GM12864 (cell line): ENCODE measurements at regions not wholly inside any gene's neighbourhood (a gene's known extent, or its start where the extent isn't known, plus 50 kb on each side); places are given as distances from the start of the nearest gene placed in this dataset.

Experiments
- DNase-seq: peaks from one replicate; pipeline ENCODE4 v3.0.0-alpha.2; 2011; ENCODE audit warnings: low read depth
- H3K4me3 ChIP-seq: 2 replicates; pipeline ENCODE4 v1.5.1; 2011; ENCODE audit warnings: mild to moderate bottlenecking, low read depth, low read length, control low read depth
- CTCF ChIP-seq: IDR thresholded peaks from 2 replicates; pipeline ENCODE4 v1.5.1; 2011; ENCODE audit warnings: low read depth, mild to moderate bottlenecking, moderate library complexity, low read length, control low read depth, inconsistent platforms; ENCODE audit errors: missing control alignments

- no peak for DNase-seq
- no peak overlapping the region for H3K4me3 ChIP-seq
- TF ChIP-seq CTCF, result no peak
Observed at GRCh38 chr7:24025765-24026164, 258.2 kb upstream of the NPY start.

GRCh38 chr7:24026351-24026750 is 257.6 kb upstream of the NPY start:
- TF ChIP-seq CTCF, result no peak

GRCh38 chr7:24029068-24029467 is 254.9 kb upstream of the NPY start:
- no peak for TF ChIP-seq CTCF
- no peak for DNase-seq
- H3K4me3 ChIP-seq, result no peak overlapping the region

More at GRCh38 chr7:24026351-24026750, 257.6 kb upstream of the NPY start:
- H3K4me3 ChIP-seq, result no peak overlapping the region
- DNase-seq, result no peak

- no peak for DNase-seq
- TF ChIP-seq CTCF, result no peak
- no peak overlapping the region for H3K4me3 ChIP-seq
Observed at GRCh38 chr7:24034251-24034650, 249.7 kb upstream of the NPY start.

- H3K4me3 ChIP-seq, result no peak overlapping the region
- no peak for TF ChIP-seq CTCF
- no peak for DNase-seq
Observed at GRCh38 chr7:24035366-24036032, 248.5 kb upstream of the NPY start.

- H3K4me3 ChIP-seq, result no peak overlapping the region
- TF ChIP-seq CTCF, result no peak
- DNase-seq, result no peak
Observed at GRCh38 chr7:24036033-24036412, 248.0 kb upstream of the NPY start.

- TF ChIP-seq CTCF, result no peak
- no peak for DNase-seq
- no peak overlapping the region for H3K4me3 ChIP-seq
Observed at GRCh38 chr7:24038993-24039392, 245.0 kb upstream of the NPY start.
